H1 (cell line): ENCODE measurements at regions not wholly inside any gene's neighbourhood (a gene's known extent, or its start where the extent isn't known, plus 50 kb on each side); places are given as distances from the start of the nearest gene placed in this dataset.

Experiments
- CTCF ChIA-PET: fragments of 300-600 bp; sonication (Branson Sonifier 250); formaldehyde crosslinking; loops from one replicate; lab custom pipeline; 2021; ENCODE audit not compliant: partially characterized antibody; lab: Charles Lee
- POLR2A ChIA-PET: fragments of 300-600 bp; sonication (Branson Sonifier 250); formaldehyde crosslinking; loops from one replicate; lab custom pipeline; 2021; ENCODE audit warnings: inconsistent platforms; ENCODE audit not compliant: partially characterized antibody; lab: Charles Lee
- DNase-seq, 2 experiments: peaks; one replicate each; pipeline versions ENCODE4 v3.0.0 to v3.0.0-alpha.2; 2010 to 2022; ENCODE audit warnings: low spot score in 2 of 2, low read depth in 1 of 2, mixed read lengths in 1 of 2
- FAIRE-seq: peaks from 2 replicates; lab custom pipeline; 2011; peaks lifted over from hg19 to GRCh38; lab: Jason Lieb, UNC
- H2AFZ ChIP-seq: 2 replicates; pipeline ENCODE4 v1.8.1; 2012; ENCODE audit warnings: low read length, inconsistent platforms
- H2AK5ac ChIP-seq: 2 replicates; pipeline ENCODE4 v1.6.1; 2013; ENCODE audit warnings: low read depth, low read length
- H2BK120ac ChIP-seq: replicated peaks from 2 replicates; pipeline ENCODE3; 2013; ENCODE audit warnings: low read depth, low read length, inconsistent platforms
- H2BK12ac ChIP-seq: 2 replicates; pipeline ENCODE4 v1.6.1; 2013; ENCODE audit warnings: low read depth, low read length
- H2BK15ac ChIP-seq: 2 replicates; pipeline ENCODE4 v1.6.1; 2013; ENCODE audit warnings: low read length
- H2BK20ac ChIP-seq: 2 replicates; pipeline ENCODE4 v1.6.1; 2013; ENCODE audit warnings: low read length
- H2BK5ac ChIP-seq: 2 replicates; pipeline ENCODE4 v1.6.1; 2013; ENCODE audit warnings: low read depth, low read length
- H3K14ac ChIP-seq: 2 replicates; pipeline ENCODE4 v1.6.1; 2013; ENCODE audit warnings: inconsistent platforms; ENCODE audit not compliant: insufficient read length
- H3K18ac ChIP-seq: 2 replicates; pipeline ENCODE4 v1.6.1; 2013; ENCODE audit warnings: low read length; ENCODE audit errors: extremely low read depth
- H3K23ac ChIP-seq: 2 replicates; pipeline ENCODE4 v1.6.1; 2013; ENCODE audit warnings: inconsistent platforms; ENCODE audit not compliant: insufficient read length
- H3K23me2 ChIP-seq: 2 replicates; pipeline ENCODE4 v1.6.1; 2013; ENCODE audit warnings: low read depth, low read length
- H3K27ac ChIP-seq: 2 replicates; pipeline ENCODE4 v1.6.1; 2011; ENCODE audit warnings: low read depth, low read length, inconsistent platforms
- H3K27me3 ChIP-seq, 4 experiments: replicated peaks in 1 of 4; 1 replicate in 1 of 4; 2 replicates in 3 of 4; pipeline versions ENCODE4 v1.6.1 to v1.8.1; 2011 to 2013; ENCODE audit warnings: low read length in 3 of 4, mild to moderate bottlenecking in 3 of 4, inconsistent platforms in 2 of 4, mixed read lengths in 2 of 4, moderate library complexity in 1 of 4; ENCODE audit not compliant: control insufficient read depth in 3 of 4, insufficient read depth in 3 of 4; ENCODE audit errors: extremely low read depth in 1 of 4
- H3K36me3 ChIP-seq, 4 experiments: 2 replicates each; pipeline versions ENCODE4 v1.6.1 to v1.8.1; 2011 to 2013; ENCODE audit warnings: mild to moderate bottlenecking in 4 of 4, low read length in 3 of 4, moderate library complexity in 2 of 4, control low read depth in 1 of 4, inconsistent platforms in 1 of 4; ENCODE audit not compliant: insufficient read depth in 4 of 4, control insufficient read depth in 2 of 4
- H3K4ac ChIP-seq: replicated peaks from 2 replicates; pipeline ENCODE3; 2013; ENCODE audit warnings: low read length, low read depth, mixed read lengths, inconsistent platforms; ENCODE audit not compliant: insufficient read length
- H3K4me1 ChIP-seq, 4 experiments: replicated peaks in 1 of 4; 1 replicate in 1 of 4; 2 replicates in 3 of 4; pipeline versions ENCODE4 v1.6.1 to v1.8.1; 2011 to 2013; ENCODE audit warnings: low read length in 3 of 4, inconsistent platforms in 2 of 4, mixed read lengths in 1 of 4; ENCODE audit not compliant: insufficient read depth in 4 of 4, control insufficient read depth in 3 of 4
- H3K4me2 ChIP-seq, 2 experiments: 2 replicates each; pipeline versions ENCODE4 v1.6.1 to v1.8.1; 2011 to 2013; ENCODE audit warnings: low read depth in 2 of 2, low read length in 2 of 2, control low read depth in 1 of 2, inconsistent platforms in 1 of 2, mild to moderate bottlenecking in 1 of 2; ENCODE audit not compliant: insufficient read depth in 1 of 2
- H3K4me3 ChIP-seq, 4 experiments: fragments of 200-600, 300-600 bp in 1 of 4; sonication (generic), shearing (Covaris generic), sonication (Bioruptor Twin) in 1 of 4; 2 replicates each; pipeline versions ENCODE4 v1.5.1 to v1.8.1; 2011 to 2016; ENCODE audit warnings: low read length in 4 of 4, low read depth in 3 of 4, control low read depth in 2 of 4, inconsistent platforms in 2 of 4, mild to moderate bottlenecking in 2 of 4, mixed read lengths in 1 of 4, moderate library complexity in 1 of 4; ENCODE audit not compliant: insufficient read depth in 2 of 4; ENCODE audit errors: extremely low read depth in 1 of 4
- H3K56ac ChIP-seq: replicated peaks from 2 replicates; pipeline ENCODE3; 2013; ENCODE audit warnings: low read depth, mild to moderate bottlenecking, mixed read lengths, low read length, inconsistent platforms; ENCODE audit not compliant: insufficient read length
- H3K79me1 ChIP-seq: 2 replicates; pipeline ENCODE4 v1.6.1; 2013; ENCODE audit warnings: low read depth, low read length, control low read depth
- H3K79me2 ChIP-seq, 2 experiments: 2 replicates each; pipeline versions ENCODE4 v1.6.1 to v1.8.1; 2012 to 2013; ENCODE audit warnings: low read length in 2 of 2, mild to moderate bottlenecking in 2 of 2, inconsistent platforms in 1 of 2; ENCODE audit not compliant: insufficient read depth in 2 of 2, control insufficient read depth in 1 of 2
- H3K9ac ChIP-seq, 4 experiments: replicated peaks in 1 of 4; 1 replicate in 1 of 4; 2 replicates in 3 of 4; pipeline versions ENCODE4 v1.6.1 to v1.8.1; 2011 to 2013; ENCODE audit warnings: low read depth in 3 of 4, low read length in 3 of 4, control low read depth in 2 of 4, mild to moderate bottlenecking in 2 of 4, moderate library complexity in 2 of 4, inconsistent platforms in 1 of 4; ENCODE audit errors: extremely low read depth in 1 of 4
- H3K9me3 ChIP-seq, 2 experiments: 2 replicates each; pipeline versions ENCODE4 v1.6.1 to v1.8.1; 2012 to 2013; ENCODE audit warnings: mild to moderate bottlenecking in 2 of 2, moderate library complexity in 2 of 2, control low read depth in 1 of 2, inconsistent platforms in 1 of 2, low read depth in 1 of 2, low read length in 1 of 2, mixed read lengths in 1 of 2; ENCODE audit not compliant: insufficient read depth in 2 of 2
- H4K20me1 ChIP-seq, 2 experiments: replicated peaks in 1 of 2; 2 replicates each; pipeline versions ENCODE3 to v1.8.1; 2011 to 2013; ENCODE audit warnings: inconsistent platforms in 2 of 2, low read length in 2 of 2, mild to moderate bottlenecking in 1 of 2; ENCODE audit not compliant: insufficient read depth in 2 of 2, control insufficient read depth in 1 of 2
- H4K5ac ChIP-seq: 2 replicates; pipeline ENCODE4 v1.6.1; 2013; ENCODE audit warnings: low read length, low read depth, mixed read lengths, inconsistent platforms; ENCODE audit not compliant: insufficient read length
- H4K8ac ChIP-seq: 2 replicates; pipeline ENCODE4 v1.8.0; 2013; ENCODE audit warnings: mild to moderate bottlenecking, moderate library complexity, low read length, inconsistent platforms; ENCODE audit not compliant: insufficient read depth; ENCODE audit errors: extremely low read depth
- H4K91ac ChIP-seq: replicated peaks from 2 replicates; pipeline ENCODE3; 2013; ENCODE audit warnings: low read length, mixed read lengths, inconsistent platforms; ENCODE audit not compliant: insufficient read length
- ASH2L ChIP-seq: fragments of 200-600, 300-600 bp; sonication (generic); IDR thresholded peaks from one replicate; pipeline ENCODE4 v1.7.1; 2017; ENCODE audit warnings: low read length
- HDAC2 ChIP-seq, 2 experiments: fragments of 300-600 bp in 1 of 2; sonication (generic) in 1 of 2; IDR thresholded peaks; 2 replicates each; pipeline ENCODE4 v1.6.1; 2011 to 2012; ENCODE audit warnings: low read depth in 2 of 2, low read length in 2 of 2, mild to moderate bottlenecking in 2 of 2, moderate library complexity in 2 of 2, borderline replicate concordance in 1 of 2, inconsistent platforms in 1 of 2
- HDAC6 ChIP-seq: IDR thresholded peaks from one replicate; pipeline ENCODE4 v1.7.1; 2012; ENCODE audit warnings: low read depth, mild to moderate bottlenecking, inconsistent platforms, low read length, moderate library complexity
- NRF1 ChIP-seq: IDR thresholded peaks from 2 replicates; pipeline ENCODE4 v1.6.1; 2011; ENCODE audit warnings: mild to moderate bottlenecking, low read depth, low read length, improper control_type of control experiment
- POLR2A ChIP-seq, 2 experiments: IDR thresholded peaks; 1 replicate in 1 of 2; 2 replicates in 1 of 2; pipeline ENCODE4 v1.6.1; 2011; ENCODE audit warnings: low read depth in 2 of 2, low read length in 2 of 2, mild to moderate bottlenecking in 2 of 2; ENCODE audit errors: control extremely low read depth in 1 of 2
- RAD21 ChIP-seq, 2 experiments: IDR thresholded peaks in 1 of 2; conservative IDR thresholded peaks in 1 of 2; 2 replicates each; pipeline ENCODE4 v1.6.1; 2011; ENCODE audit warnings: low read depth in 2 of 2, low read length in 2 of 2, improper control_type of control experiment in 1 of 2, inconsistent platforms in 1 of 2, mild to moderate bottlenecking in 1 of 2, moderate library complexity in 1 of 2
- RXRA ChIP-seq: IDR thresholded peaks from 2 replicates; pipeline ENCODE4 v1.6.1; 2011; ENCODE audit warnings: low read depth, mild to moderate bottlenecking, low read length, moderate library complexity; ENCODE audit not compliant: insufficient read depth
- SAP30 ChIP-seq: fragments of 300-600 bp; sonication (generic); IDR thresholded peaks from 2 replicates; pipeline ENCODE4 v1.7.1; 2012; ENCODE audit warnings: low read length, moderate library complexity, mild to moderate bottlenecking, inconsistent platforms; ENCODE audit not compliant: insufficient read depth, insufficient replicate concordance
- SP1 ChIP-seq: IDR thresholded peaks from 2 replicates; pipeline ENCODE4 v1.6.1; 2011; ENCODE audit warnings: low read depth, low read length
- SP2 ChIP-seq: IDR thresholded peaks from 2 replicates; pipeline ENCODE4 v1.6.1; 2012; ENCODE audit warnings: mild to moderate bottlenecking, low read length, inconsistent platforms
- SP4 ChIP-seq: IDR thresholded peaks from 2 replicates; pipeline ENCODE4 v1.6.1; 2012; ENCODE audit warnings: low read length, inconsistent platforms
- SUZ12 ChIP-seq: fragments of 200-600 bp; sonication (generic); IDR thresholded peaks from 2 replicates; pipeline ENCODE4 v1.6.1; 2012; ENCODE audit warnings: mild to moderate bottlenecking, inconsistent platforms, low read length, moderate library complexity, mixed read lengths
- TBP ChIP-seq: IDR thresholded peaks from 2 replicates; pipeline ENCODE4 v1.6.1; 2011; ENCODE audit warnings: low read depth, low read length, improper control_type of control experiment
- YY1 ChIP-seq: IDR thresholded peaks from 2 replicates; pipeline ENCODE4 v1.6.1; 2011; ENCODE audit warnings: low read depth, mild to moderate bottlenecking, low read length
- ZNF274 ChIP-seq: IDR thresholded peaks from 2 replicates; pipeline ENCODE4 v1.7.0; 2012; ENCODE audit warnings: low read length, borderline replicate concordance; ENCODE audit errors: extremely low read depth
- WGBS, 2 experiments: shearing (Covaris generic) in 1 of 2; methylation state at CpG; one replicate each; pipeline versions ENCODE4 v1.1.6 to v1.1.7; 2013 to 2015; ENCODE audit warnings: low lambda C conversion rate in 2 of 2, mixed read lengths in 2 of 2, inconsistent platforms in 1 of 2, low coverage in 1 of 2, missing lambda C conversion rate in 1 of 2; ENCODE audit not compliant: insufficient replicate concordance in 2 of 2, insufficient coverage in 1 of 2, insufficient read length in 1 of 2; ENCODE audit errors: extremely low coverage in 1 of 2, missing lambda C conversion rate in 1 of 2; 5-methylcytosine and 5-hydroxymethylcytosine counted together

- no peak overlapping the region for H3K9ac ChIP-seq
- H3K4me2 ChIP-seq: no peak overlapping the region
- H2AK5ac ChIP-seq: no peak overlapping the region
- H2BK120ac ChIP-seq: no peak overlapping the region
- TF ChIP-seq RXRA (no peak), TBP (no peak), SAP30 (no peak), RAD21 (IDR thresholded peaks at IDR 0.05 in 1 of 2, conservative IDR thresholded peaks at IDR 0.05 in 1 of 2; ENCODE audit: low read depth in 2 of 2, low read length in 2 of 2) (no peak), SP1 (no peak), ASH2L (no peak), POLR2A (IDR thresholded peaks at IDR 0.05; ENCODE audit: control extremely low read depth in 1 of 2, low read depth in 2 of 2, low read length in 2 of 2) (no peak), SP2 (no peak), YY1 (no peak), HDAC2 (IDR thresholded peaks at IDR 0.05; ENCODE audit: borderline replicate concordance in 1 of 2, low read depth in 2 of 2, low read length in 2 of 2) (no peak), SP4 (no peak), ZNF274 (no peak), NRF1 (no peak), HDAC6 (no peak), SUZ12 (no peak)
- H3K36me3 ChIP-seq: no peaks in the 10 kb centered on the region
- DNase-seq (no peak), FAIRE-seq (no peak)
- no peak overlapping the region for H4K91ac ChIP-seq
- H3K4ac ChIP-seq: no peak overlapping the region
- no peaks in the 10 kb centered on the region for H3K23me2 ChIP-seq
- ChIA-PET POLR2A (no interaction called here), CTCF (no interaction called here)
- H3K79me2 ChIP-seq: no peaks in the 10 kb centered on the region
- H4K8ac ChIP-seq: no peak overlapping the region
- H3K9me3 ChIP-seq: no peaks in the 10 kb centered on the region
- no peak overlapping the region for H2AFZ ChIP-seq
- H2BK12ac ChIP-seq: no peak overlapping the region
- no peak overlapping the region for H3K14ac ChIP-seq
- H2BK5ac ChIP-seq: no peak overlapping the region
- H3K4me3 ChIP-seq: no peak overlapping the region
- no peaks in the 10 kb centered on the region for H3K4me1 ChIP-seq
- no peak overlapping the region for H3K18ac ChIP-seq
- no peak overlapping the region for H3K23ac ChIP-seq
- WGBS, 2 experiments: 86% methylated on average over 5 of the region's 5 CpGs; no CpG with 5 or more reads in 1 of the 2 experiments
- H4K20me1 ChIP-seq: no peaks in the 10 kb centered on the region
- H4K5ac ChIP-seq: no peak overlapping the region
- no peaks in the 10 kb centered on the region for H3K79me1 ChIP-seq
- no peaks in the 10 kb centered on the region for H3K27me3 ChIP-seq
- H2BK20ac ChIP-seq: no peak overlapping the region
- H3K56ac ChIP-seq: no peak overlapping the region
- no peak overlapping the region for H2BK15ac ChIP-seq
- no peak overlapping the region for H3K27ac ChIP-seq
These were observed 371.2 kb upstream of the NBEA start for GRCh38 chr13:34570698-34571353.
